HCEC 1CT (cell line): ENCODE measurements at regions not wholly inside any gene's neighbourhood (a gene's known extent, or its start where the extent isn't known, plus 50 kb on each side); places are given as distances from the start of the nearest gene placed in this dataset.
"Not testable (repeated sequence)": the region's sequence is repeated elsewhere in the genome, so short reads cannot be mapped to it uniquely, and the experiment has no call there.

Experiments
- DNase-seq: peaks from one replicate; pipeline ENCODE4 v3.0.0-alpha.2; 2017

DNA sequence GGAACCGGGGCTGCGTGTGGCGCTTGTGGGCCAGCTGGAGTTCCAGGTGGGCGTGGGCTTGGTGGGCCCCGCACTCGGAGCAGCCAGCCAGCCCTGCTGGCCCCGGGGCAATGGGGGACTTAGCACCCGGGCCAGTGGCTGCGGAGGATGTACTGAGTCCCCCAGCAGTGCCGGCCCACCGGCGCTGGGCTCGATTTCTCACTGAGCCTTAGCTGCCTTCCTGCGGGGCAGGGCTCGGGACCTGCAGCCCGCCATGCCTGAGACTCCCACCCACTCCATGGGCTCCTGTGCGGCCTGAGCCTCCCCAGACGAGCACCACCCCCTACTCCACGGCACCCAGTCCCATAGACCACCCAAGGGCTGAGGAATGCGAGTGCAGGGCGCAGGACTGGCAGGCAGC is 963.6 kb upstream of the PCDH20 start:
- not testable (repeated sequence) for DNase-seq

DNA sequence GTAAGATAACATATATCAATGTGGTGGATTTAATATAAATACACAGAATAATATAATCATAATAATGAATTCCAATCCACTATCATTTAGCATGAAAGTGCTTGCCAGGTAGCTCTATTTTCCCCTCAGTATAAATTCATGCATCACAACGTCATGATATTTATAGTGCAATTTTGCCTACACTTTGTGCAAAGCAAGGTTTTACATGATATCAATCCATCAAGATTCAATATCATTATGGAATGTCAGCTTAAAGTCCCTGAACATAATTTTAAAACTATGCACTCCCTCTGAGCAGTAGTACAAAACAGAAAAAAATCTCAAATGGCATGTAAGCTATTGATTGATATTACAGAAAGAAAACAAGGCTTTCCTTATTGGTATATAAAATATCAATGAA is 962.2 kb upstream of the PCDH20 start:
- no peak for DNase-seq

DNA sequence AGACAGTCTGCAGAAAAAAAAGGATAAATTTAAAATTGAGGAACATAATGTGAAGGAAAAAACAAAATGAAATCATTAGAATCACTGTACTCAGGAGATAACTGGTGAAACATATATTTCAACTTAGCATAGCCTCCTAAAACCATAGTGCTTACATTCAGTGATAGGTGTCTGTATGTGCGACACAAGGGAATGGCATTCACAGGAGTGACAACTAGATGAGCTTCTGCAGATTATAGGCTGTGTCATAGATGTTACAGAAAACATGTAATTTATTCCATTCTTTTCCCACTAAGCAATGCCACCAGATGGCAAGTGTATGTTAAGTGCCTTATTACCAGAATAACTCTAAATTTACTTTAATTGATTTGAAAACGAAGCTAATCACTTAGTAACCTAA is 960.0 kb upstream of the PCDH20 start:
- no peak for DNase-seq

DNA sequence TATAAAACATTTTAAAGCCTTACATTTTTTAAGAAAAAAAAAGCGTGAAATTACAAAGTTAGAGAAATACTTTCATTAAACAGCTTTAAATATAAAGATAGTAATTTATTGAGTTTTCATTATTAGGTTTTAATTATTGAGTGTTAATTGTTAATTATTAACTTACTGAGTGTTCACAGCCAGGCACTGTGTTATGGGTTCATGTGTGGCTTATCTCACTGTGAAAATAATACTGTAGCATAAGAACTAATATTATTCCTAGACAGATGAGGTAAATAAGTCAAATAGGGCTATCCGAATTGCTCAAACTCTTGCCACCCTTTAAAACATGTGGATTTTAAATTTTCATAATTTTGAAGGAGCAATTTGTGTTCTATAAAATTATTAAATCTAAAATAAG is 956.1 kb upstream of the PCDH20 start:
- no peak for DNase-seq

DNA sequence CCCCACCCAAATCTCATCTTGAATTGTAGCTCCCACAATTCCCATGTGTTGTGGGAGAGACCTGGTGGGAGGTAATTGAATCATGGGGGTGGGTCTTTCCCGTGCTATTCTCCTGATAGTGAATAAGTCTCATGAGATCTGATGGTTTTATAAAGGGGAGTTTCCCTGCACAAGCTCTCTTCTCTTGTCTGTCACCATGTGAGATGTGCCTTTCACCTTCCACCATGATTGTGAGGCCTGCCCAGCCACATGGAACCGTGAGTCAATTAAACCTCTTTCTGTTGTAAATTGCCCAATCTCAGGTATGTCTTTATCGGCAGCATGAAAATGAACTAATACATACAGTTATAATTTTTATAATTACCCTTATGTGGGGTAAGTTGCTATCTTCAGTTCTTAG is 952.3 kb upstream of the PCDH20 start:
- not testable (repeated sequence) for DNase-seq

DNA sequence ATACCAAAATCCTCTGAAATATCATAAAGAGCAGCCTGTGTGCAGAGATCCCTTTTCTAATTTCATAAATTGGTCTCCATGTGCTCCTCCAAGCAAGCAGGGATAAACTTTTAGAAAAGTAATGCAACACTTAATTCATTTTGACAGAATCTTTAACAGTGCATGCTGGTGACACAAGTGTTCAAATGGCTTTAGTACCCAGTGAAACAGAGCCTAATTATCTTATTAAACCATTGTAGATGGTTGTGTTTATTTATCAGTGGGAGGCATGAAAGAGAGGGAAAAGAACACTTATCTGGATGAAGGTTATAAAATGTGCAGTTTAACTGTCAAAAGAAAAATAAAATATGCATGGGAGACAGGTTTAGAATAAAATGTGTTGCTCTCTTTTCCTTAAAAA is 945.0 kb upstream of the PCDH20 start:
- DNase-seq, result no peak

DNA sequence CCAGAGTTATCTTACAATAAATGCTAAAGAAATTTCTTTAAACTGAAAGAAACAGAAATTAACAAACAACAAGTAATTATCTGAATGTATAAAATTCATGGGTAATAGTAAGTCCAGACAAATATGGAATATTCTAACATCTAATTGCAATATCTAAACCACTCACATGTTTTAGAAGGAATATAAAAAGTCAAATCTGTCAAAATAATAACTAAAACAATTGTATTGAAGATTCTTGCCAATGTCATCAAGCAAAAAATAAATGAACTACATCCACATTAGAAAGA is 942.9 kb upstream of the PCDH20 start:
- no peak for DNase-seq

DNA sequence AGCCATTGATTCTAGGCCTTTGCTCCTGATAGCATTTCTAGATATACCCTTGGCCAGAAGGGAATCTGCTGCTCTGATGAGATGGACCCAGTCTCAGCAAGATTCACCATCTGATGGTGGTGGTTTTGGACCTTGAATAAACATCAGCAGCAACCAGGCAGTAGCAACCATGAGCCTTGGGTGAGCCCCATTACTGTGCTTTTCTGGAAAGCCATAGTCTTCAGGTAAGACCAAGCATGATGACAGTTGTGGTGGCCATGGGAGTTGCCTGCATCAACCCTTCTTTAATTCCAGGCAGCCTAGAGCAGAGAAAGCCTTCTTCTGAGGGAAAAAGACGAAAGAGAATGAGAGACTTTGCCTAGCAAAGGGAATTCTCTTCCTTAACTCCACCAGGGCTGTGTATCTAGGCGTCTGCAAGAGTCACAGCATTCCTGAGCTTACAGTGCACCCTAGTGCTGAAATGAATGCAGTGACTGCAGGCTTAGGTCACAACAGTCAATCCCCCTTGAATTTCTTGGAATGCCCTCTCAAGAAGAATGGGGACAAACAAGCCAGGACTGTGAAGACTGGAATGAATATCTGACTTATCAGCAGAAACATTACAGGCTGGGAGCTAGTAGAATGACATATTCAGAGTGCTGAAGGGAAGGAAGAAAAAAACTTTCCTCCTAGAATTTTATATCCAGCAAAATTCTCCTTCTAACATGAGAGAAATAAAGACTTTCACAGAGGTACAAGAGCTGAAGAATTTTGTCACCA is 942.4 kb upstream of the PCDH20 start:
- no peak for DNase-seq

DNA sequence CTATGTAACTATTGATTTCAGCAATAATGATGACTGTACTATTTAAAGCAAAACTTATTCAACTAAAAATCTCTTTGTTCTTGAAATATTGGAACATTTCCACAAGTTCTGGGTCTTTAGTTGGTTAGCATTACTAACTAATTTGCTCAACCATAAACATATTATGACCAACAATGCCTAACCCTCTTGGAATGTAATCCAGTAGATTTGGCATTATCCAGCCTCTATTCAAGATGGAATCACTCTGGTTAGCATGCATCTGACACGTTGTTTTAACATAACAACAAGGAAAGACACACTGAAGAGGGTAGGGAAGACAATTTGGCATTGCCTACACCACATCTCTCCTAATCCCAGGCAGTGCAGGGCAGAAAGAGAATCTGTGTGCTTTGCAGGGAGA is 941.3 kb upstream of the PCDH20 start:
- no peak for DNase-seq

DNA sequence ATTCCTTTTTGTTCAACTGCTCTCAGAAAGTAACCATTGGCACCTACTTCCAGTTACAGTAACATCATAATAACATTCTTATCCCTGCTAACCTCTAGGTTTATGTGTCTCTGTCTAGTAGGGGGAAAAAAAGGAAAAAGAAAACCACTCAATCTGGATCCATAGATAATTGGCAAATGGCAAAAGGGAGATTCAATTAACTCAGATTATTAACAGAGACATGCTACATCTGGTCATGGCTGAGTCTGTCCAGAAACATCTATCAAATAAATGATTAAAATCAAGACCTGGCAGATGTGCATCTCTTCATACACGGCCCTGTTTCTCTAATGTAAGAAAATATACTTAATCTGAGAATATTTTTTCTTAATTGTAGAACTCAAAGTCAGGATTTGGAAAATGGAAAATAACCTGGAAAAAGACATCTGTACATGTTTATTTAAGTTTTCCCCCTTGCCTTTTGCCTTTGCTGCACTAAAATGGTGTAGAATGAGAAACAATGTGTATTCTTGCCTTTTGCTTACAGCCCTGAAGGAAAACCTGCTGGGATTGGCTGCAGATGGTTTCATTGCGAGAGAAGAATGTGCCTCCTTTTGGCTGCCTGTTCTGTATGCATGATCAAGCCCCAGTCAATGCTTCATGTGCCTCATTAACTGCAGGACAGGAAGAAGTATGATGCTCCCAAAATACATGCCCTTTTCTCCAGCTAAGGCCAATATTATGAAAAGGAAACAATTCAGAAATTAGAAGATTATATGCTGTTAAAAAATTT is 921.6 kb upstream of the PCDH20 start:
- no peak for DNase-seq

DNA sequence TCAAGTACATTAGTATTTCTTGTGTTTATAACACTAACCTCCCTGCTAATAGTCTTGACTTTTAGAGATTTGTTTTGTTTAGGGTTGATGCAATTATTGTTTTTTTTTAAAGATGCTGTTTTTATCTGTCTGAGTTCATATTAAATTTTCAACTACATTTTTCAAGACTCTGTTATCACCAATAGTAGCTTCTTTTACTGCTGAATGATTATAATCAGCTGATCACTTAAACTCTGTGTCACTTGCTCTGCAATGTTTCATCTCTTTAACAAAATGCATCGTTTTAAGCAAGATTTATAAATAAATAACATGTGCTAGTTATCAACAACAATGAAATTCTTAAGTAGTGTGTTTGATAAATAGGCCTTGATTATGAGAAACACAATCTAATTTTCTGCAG is 920.9 kb upstream of the PCDH20 start:
- no peak for DNase-seq

DNA sequence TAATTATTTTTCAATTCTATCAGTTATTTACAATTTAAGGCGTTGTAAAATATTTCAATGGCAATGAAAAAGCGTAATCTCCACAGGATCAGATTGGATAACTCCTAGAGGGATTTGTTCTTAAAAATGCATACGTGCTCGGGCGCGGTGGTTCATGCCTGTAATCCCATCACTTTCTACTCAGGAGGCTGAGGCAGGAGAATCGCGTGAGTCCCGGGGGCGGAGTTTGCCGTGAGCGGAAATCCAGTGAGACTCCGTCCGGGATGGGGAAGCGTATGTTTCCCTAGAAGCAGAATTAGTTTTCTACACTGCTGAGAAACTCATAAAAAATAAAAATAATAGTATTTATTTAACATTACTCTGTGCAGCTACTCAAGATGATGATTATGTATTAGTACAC is 917.8 kb upstream of the PCDH20 start:
- DNase-seq, result no peak

DNA sequence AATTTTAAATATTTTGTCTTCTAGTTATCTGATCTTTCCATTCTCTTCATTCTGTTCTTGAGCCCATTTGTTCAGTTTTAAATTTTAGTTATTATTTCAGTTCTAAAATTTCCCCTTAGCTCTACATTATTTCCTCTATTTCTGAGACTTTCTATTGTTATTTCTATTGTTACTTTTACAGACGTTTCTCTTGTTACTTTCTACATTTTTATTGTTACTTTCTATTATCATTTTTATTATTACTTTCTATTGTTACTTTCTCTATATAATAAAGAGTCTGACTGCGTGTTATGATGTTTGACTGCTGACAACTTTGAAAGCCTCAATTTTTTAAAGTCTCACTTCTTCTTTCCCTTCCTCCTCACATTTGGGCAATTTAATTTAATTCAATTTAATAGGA is 915.7 kb upstream of the PCDH20 start:
- no peak for DNase-seq

DNA sequence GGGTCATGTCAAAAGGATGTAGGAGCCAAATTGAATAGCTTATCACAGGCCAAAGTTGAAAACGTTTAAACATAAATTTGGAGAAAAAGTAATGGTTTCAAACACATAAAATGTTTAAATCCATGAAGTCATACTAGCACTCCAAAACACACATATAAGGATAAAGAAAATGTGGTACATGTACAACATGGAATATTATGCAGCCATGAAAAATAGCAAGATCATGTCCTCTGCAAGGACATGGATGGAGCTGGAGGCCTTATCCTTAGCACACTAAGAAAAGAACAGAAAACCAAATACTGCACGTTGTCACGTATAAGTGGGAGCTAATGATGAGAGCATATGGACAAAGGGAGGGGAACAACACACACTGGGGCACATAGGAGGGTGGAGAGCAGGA is 911.7 kb upstream of the PCDH20 start:
- DNase-seq, result no peak

DNA sequence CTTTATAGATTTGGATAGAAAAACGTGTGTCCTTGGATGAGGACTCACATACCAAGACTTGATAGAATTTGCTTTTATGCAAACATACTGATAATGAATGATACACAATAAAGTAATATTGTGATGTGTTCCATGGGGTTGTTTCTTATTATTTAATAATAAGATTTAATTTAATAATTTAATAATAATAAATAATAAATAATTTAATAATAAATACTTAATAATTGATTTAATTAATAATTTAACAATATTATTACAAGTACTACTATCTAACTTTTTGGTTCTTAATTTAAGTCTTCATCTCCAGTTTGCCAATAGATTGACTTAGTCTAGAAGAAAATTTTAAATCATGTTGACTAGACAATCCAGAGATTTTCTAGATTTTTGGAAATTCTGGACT is 909.2 kb upstream of the PCDH20 start:
- no peak for DNase-seq

DNA sequence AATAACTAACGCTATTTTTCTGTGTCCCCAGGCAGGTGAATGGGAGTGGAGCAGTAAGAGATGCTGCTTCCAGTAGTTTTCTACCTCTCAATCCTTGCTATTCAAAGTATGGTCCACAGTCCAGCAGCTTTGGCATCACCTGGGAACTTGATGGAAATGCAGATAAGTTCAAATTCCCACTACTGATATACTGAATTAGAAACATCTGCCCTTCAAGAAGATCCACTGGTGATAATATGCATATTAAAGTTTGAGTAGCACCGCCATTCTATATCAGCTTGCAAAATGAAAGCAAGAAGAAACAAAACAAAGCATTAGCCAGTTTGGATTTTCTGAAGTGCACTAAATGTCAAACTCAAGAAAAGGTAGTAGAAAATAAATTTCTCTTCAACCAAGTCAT is 906.2 kb upstream of the PCDH20 start:
- DNase-seq, result no peak

DNA sequence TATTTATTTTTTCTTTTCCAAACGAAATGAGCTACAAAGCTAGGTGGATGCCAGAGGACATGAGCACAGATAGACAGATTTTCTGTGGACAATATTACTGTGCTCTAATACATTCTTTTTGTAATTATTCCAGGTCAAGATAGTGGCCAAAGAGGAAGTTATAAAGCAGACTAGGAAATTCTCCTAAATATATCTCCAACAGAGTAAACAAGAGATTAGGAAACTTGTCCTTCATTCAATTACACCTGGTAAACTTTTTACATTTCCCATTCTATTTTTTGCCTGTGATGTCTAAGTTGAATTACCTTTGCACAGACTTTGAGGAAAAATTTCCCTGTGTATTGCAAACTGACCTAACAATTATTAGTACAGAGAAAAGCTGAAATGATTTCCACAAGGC is 905.5 kb upstream of the PCDH20 start:
- no peak for DNase-seq

DNA sequence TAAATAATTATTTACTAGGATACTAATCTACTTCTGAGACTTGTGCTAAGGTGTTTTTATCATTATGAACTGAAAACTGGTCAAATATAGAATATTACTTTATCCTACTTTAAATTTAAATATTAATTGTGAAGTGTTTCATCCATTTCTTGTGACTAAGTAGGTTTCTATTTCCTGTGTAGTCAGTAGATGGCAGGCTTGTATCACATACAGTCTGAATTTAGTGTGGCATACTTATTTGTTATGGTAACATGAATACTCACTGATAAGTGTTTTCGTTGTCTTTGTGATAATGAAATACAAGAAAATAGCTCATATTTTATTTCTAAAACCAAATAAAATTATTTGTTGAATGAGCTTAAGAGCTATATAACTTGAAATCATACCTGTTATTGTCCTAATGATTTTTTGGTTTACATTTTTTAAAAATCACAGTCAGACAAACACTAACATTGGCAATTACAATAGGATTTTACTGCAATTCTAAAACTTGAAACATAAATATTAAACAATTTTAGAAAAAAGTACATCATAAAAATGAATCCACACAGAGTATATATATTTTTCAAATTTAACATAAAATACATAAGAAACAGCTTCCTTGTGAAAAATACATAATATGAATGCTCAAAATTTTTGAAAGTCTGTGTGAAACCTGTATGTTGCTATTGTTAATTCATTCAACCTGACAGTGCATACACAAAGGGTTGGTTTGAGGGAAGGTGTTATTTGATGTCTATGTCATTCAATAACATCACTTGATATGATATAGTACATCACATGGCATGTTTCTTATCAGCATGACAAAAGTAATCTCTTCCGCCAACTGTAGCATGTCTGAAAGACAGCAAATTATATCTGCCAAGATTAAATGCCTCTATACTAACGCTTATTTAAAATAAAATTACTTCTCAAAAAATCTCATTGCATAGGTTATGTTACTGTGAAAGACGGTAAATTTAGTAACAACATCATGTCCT is 904.8 kb upstream of the PCDH20 start:
- no peak for DNase-seq

DNA sequence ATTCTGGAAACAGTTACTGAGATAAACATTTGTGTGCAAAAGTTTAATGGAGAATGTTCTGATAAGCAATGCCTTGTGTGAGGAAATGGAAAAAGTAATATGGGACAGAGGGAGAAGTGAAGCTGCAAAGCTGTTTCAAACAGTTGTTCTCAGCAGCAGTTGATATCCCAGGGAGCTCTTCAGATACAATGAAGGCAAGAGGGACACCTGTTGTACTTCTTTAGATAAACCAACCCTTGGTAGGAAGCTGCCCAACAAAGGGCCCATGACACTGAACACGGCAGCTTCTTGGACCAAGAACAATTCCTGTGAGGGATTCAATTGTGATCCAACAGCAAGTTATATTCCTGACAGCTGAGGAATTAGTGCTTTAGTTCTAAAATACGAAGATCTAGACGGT is 894.3 kb upstream of the PCDH20 start:
- no peak for DNase-seq

DNA sequence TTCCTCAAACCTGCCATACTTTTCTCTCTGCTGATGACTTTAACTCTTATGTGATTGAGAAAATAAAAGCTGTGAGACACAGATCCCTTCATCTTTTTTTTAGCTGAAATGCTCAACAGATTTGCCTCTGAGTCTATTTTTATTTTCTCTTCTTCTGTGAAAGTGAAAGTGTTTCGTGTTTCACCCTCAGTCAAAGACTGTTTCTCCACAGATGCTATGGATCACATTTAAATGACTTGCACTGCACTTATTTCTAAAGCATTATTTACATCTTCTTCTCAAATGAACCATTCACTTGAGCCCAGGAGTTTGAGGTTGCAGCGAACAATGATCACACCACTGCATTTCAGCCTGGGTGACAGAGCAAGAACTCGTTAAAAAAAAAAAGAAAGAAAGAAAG is 890.1 kb upstream of the PCDH20 start:
- no peak for DNase-seq

DNA sequence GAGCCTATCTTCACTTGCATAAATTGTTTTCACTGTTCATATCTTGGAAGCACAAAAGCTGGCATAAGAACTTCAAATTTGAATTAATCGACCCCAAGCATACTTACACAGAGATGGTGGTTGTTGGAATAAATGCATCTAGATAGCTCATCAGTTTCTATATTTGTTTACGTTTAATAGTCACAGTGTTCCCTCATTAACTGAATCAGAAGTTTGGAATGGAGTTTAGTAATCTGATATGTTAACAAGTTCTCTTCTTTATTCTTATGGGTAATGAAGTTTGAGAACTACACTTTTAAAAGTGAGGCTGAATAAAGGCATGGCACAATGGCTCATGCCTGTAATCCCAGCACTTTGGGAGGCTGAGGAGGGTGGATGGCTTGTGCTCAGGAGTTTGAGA is 886.7 kb upstream of the PCDH20 start:
- no peak for DNase-seq

DNA sequence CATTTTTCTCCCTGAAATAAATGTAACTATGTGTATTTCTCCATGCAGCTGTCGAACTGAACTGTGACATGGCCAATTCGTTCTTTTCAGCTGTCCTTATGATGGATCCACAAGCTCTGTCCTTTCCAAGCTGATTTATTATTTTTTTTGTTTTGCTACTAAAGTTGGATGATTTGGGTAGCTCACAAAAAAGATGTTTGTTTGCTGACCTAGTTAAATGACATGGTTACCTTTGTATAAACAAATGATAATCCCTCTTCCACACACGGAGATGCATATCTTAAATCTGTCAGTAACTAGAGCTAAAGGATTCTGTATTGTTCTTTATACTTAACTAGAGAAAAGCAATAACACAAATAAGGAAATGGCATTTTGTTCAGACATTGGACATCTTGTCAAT is 884.3 kb upstream of the PCDH20 start:
- DNase-seq, result no peak

DNA sequence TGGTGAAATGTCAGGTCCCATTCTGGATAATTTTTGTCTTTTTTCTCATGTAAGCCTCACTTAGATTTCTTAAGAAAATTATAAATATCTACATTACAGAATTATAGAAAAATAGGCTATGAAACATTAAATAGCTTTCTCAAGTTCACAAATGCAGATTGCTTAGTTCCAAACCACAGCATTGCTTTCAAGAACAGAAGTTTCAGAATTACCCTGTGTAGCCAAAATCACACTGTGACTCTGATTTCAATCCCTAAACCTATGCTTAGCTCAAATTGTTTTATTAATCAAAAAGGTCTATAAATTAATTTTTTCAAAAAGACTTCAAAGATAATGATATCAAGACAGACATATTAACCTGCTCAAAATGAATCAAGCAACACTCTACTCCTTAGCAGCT is 881.2 kb upstream of the PCDH20 start:
- DNase-seq, result no peak

DNA sequence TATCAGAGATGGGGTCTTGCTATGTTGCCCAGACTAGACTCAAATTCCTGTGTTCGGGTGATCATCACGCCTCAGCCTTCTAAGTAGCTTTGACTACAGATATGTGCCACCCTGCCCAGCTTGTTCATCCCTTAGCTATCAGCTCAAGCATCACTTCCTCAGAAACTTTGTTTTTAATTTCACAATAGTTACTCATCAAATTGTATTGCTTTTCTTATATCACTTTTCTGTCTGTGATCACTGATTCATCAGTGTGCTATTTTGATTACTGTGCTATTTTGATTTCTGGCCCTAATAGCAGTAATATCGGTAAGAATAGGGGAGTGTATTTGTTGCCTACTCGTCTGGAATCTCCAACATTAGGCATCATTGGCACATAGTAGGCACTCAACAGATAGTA is 878.6 kb upstream of the PCDH20 start:
- no peak for DNase-seq
